ACC112 (cell line): ENCODE measurements at regions not wholly inside any gene's neighbourhood (a gene's known extent, or its start where the extent isn't known, plus 50 kb on each side); places are given as distances from the start of the nearest gene placed in this dataset.

Experiments used
- H2AFZ ChIP-seq: fragments of 200-600 bp; sonication (generic); one replicate; pipeline ENCODE4 v1.6.0; 2017; ENCODE audit warnings: antibody characterized with exemption, low read length; ENCODE audit not compliant: unreplicated experiment
- H3K27ac ChIP-seq: fragments of 200-600 bp; sonication (generic); 2 replicates; pipeline ENCODE4 v1.5.1; 2014; ENCODE audit warnings: low read depth, mild to moderate bottlenecking, antibody characterized with exemption, low read length, moderate library complexity
- H3K27me3 ChIP-seq: fragments of 200-600 bp; sonication (generic); 2 replicates; pipeline ENCODE4 v1.6.1; 2014; ENCODE audit warnings: mild to moderate bottlenecking, antibody characterized with exemption, low read length, moderate library complexity, mixed read lengths; ENCODE audit not compliant: insufficient read depth
- H3K36me3 ChIP-seq: fragments of 200-600 bp; sonication (generic); 2 replicates; pipeline ENCODE4 v1.6.1; 2016; ENCODE audit warnings: mild to moderate bottlenecking, antibody characterized with exemption, low read length, moderate library complexity, mixed read lengths; ENCODE audit not compliant: insufficient read depth
- H3K4me1 ChIP-seq: fragments of 200-600 bp; sonication (generic); one replicate; pipeline ENCODE4 v1.6.1; 2016; ENCODE audit warnings: low read length, mixed read lengths; ENCODE audit not compliant: insufficient read depth, unreplicated experiment, control insufficient read depth
- H3K4me3 ChIP-seq: fragments of 200-600 bp; sonication (generic); 2 replicates; pipeline ENCODE4 v1.5.1; 2014; ENCODE audit warnings: mild to moderate bottlenecking, low read depth, low read length
- H3K79me2 ChIP-seq: fragments of 200-600 bp; sonication (generic); one replicate; pipeline ENCODE4 v1.6.0; 2016; ENCODE audit warnings: low read length; ENCODE audit not compliant: control insufficient read depth, unreplicated experiment, insufficient read depth

DNA sequence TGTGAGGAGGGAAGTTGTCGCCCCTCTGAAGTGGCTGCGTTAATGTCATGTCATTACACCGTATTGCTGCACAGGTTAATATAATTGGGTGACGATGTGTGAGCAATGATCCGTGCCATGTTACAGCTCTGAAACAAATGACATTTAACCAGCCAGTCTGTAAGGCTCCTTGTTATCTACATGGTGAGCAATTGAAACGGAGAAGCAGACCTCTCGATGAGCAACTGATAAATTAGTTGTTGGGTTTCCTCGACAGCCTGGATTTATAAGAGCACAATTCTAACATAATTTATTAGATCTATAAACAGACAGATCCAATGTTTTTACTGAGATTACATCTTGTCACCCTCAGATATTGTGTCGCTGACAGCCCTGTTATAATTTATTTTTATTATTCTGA lies 49.9 kb upstream of the MAFB start:
- H2AFZ ChIP-seq, result no peak overlapping the region
- H3K79me2 ChIP-seq, result no peaks in the 10 kb centered on the region
- no peak overlapping the region for H3K4me3 ChIP-seq
- no peak overlapping the region for H3K27ac ChIP-seq
- no peaks in the 10 kb centered on the region for H3K4me1 ChIP-seq
- H3K27me3 ChIP-seq, result no peaks in the 10 kb centered on the region; the same call in 1 of the 2 replicates
- H3K36me3 ChIP-seq, result no peaks in the 10 kb centered on the region

GRCh38 chr20:40739841-40740240 lies 50.8 kb upstream of the MAFB start:
- Histone ChIP-seq H3K79me2 (no peaks in the 10 kb centered on the region), H2AFZ (no peak overlapping the region), H3K27me3 (no peaks in the 10 kb centered on the region; the same call in 1 of the 2 replicates), H3K36me3 (no peaks in the 10 kb centered on the region), H3K4me3 (no peak overlapping the region), H3K4me1 (no peaks in the 10 kb centered on the region), H3K27ac (no peak overlapping the region)

DNA sequence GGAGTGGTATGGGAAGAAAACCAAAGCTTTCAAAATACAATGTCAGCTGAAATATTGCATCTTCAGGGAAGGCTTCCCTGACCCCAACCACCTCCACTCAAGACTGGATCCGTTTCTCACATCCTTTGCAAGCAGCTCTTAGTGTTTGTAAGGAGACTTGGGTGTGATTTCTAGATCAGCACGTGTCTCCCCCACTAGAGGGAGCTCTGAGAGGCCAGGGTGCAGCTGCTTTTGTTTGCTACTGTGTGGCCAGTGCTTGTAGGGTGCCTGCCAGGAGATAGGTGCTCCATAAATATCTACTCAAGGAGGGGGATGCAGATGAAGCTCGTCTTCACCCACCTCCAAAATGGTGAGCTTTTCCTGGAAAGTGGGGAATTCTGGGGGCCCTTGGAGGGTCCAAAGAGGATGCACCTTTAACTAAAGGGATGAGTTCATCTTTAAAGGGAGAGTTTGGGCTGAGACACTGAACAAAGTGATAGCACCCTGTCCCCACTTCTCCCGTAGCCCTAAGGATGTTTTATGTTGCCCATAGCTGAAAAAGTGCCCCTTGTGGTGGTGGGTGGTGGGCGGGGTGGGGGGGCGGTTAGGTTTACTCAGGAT lies 52.6 kb upstream of the MAFB start:
- no peak overlapping the region for H3K4me3 ChIP-seq
- H3K79me2 ChIP-seq, result no peaks in the 10 kb centered on the region
- no peaks in the 10 kb centered on the region for H3K36me3 ChIP-seq
- H3K27me3 ChIP-seq, result peaks cover 4% of the 10 kb centered on the region; the same call in 1 of the 2 replicates
- H3K27ac ChIP-seq, result no peak overlapping the region
- no peak overlapping the region for H2AFZ ChIP-seq
- no peaks in the 10 kb centered on the region for H3K4me1 ChIP-seq

DNA sequence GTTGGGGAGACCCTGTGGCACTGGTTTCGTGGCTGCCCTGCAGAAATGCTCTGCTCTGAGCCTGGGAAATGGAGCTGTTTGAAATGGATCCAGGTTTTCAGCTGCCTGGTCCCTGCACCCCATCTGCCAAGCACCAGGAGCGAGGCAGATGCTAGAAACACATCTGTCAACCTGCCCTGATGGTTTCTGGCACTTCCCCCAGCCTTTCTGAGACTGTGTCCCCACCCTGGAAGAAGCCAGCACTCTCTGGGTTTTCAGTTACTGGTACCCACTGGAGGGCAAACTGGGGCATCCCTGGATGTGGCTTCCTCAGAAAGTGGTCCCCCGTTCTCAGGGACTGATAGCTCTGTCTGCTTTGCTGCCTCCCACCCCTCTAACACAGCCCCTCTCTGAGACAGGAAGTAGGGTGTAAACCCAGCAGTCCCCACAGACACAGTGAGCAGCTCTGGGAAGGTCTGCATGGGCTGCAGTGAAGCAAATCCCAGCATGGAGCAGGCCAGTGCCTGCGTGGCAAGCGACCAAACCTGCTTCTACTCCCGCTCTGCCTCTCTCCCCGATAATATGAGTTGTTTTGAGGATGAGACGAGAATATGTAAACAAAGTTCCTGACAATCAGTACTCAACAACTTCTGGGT lies 54.2 kb upstream of the MAFB start:
- H3K4me1 ChIP-seq, result no peaks in the 10 kb centered on the region
- H3K27me3 ChIP-seq, result peaks cover 4% of the 10 kb centered on the region; the same call in 1 of the 2 replicates
- H3K36me3 ChIP-seq, result no peaks in the 10 kb centered on the region
- no peak overlapping the region for H2AFZ ChIP-seq
- H3K4me3 ChIP-seq, result no peak overlapping the region
- no peaks in the 10 kb centered on the region for H3K79me2 ChIP-seq
- H3K27ac ChIP-seq, result no peak overlapping the region

GRCh38 chr20:40744072-40744817 lies 55.2 kb upstream of the MAFB start:
- H3K27ac ChIP-seq, result no peak overlapping the region
- H3K4me1 ChIP-seq, result no peaks in the 10 kb centered on the region
- no peak overlapping the region for H2AFZ ChIP-seq
- H3K4me3 ChIP-seq, result no peak overlapping the region
- H3K27me3 ChIP-seq, result peaks cover 4% of the 10 kb centered on the region; the same call in 1 of the 2 replicates
- H3K36me3 ChIP-seq, result no peaks in the 10 kb centered on the region
- H3K79me2 ChIP-seq, result no peaks in the 10 kb centered on the region

DNA sequence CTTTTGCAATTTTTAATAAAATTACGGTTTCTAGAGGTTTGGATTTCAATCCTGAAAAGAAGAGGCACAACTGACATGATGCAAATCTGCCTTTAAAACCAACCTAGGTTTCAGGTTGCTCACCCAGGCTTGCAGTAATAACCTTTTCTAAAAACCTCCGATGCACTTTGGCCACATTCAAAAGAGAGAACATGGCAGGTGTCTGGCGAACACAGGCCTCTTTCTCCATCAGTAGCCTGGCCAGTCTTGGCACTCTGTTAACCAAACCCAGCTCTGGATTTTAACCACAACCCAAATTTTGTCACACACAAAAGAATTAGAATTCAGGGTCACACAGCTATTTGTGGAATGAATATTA lies 55.8 kb upstream of the MAFB start:
- H3K4me3 ChIP-seq, result no peak overlapping the region
- H3K4me1 ChIP-seq, result no peaks in the 10 kb centered on the region
- no peaks in the 10 kb centered on the region for H3K36me3 ChIP-seq
- H2AFZ ChIP-seq, result no peak overlapping the region
- peaks cover 4% of the 10 kb centered on the region; the same call in 1 of the 2 replicates for H3K27me3 ChIP-seq
- no peaks in the 10 kb centered on the region for H3K79me2 ChIP-seq
- no peak overlapping the region for H3K27ac ChIP-seq

DNA sequence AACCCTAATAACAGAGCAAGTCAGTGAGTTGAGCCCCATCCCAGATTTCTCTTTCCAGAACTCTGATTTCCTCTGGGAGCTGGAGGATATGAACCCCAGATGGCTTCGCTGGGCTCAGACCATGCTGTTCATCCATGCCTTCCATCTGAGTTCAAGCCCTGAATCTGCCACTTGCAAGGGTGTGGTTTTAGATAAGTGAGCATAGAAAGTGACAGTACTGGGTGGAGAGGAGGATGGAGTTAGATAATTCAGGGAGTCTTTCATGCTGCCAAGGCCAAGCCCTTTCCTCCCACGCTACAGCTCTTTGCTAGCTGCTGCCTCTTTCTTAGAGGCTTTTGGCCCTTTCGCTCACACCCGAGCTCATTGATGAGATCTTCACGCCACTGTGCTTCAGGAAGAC lies 57.2 kb upstream of the MAFB start:
- no peak overlapping the region for H2AFZ ChIP-seq
- no peak overlapping the region for H3K4me3 ChIP-seq
- no peaks in the 10 kb centered on the region for H3K79me2 ChIP-seq
- H3K27me3 ChIP-seq, result peaks cover 4% of the 10 kb centered on the region; the same call in 1 of the 2 replicates
- H3K27ac ChIP-seq, result no peak overlapping the region
- H3K36me3 ChIP-seq, result no peaks in the 10 kb centered on the region
- H3K4me1 ChIP-seq, result peaks cover 5% of the 10 kb centered on the region

DNA sequence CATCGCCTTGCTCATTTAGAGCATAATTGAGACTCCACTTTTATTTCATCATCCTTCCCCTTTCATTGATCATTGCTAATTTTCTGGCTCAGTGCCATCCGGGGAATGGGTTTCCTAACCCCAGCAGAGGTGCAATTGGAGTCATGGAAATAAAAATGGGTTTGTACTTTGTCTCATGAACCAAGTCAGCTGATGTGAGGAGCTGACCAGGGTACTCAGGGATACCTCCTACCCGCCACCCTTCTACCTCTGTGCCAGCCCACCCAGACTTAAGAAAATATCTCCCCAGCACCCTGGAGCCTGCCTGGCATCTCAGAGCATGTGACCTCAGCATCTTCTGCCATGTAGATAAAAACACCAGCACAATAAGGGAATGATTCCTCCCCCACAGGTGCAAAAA lies 59.1 kb upstream of the MAFB start:
- H3K27ac ChIP-seq, result no peak overlapping the region
- no peaks in the 10 kb centered on the region for H3K36me3 ChIP-seq
- peaks cover 5% of the 10 kb centered on the region for H3K4me1 ChIP-seq
- H3K27me3 ChIP-seq, result peaks cover 4% of the 10 kb centered on the region; the same call in 1 of the 2 replicates
- H2AFZ ChIP-seq, result no peak overlapping the region
- no peak overlapping the region for H3K4me3 ChIP-seq
- H3K79me2 ChIP-seq, result no peaks in the 10 kb centered on the region

DNA sequence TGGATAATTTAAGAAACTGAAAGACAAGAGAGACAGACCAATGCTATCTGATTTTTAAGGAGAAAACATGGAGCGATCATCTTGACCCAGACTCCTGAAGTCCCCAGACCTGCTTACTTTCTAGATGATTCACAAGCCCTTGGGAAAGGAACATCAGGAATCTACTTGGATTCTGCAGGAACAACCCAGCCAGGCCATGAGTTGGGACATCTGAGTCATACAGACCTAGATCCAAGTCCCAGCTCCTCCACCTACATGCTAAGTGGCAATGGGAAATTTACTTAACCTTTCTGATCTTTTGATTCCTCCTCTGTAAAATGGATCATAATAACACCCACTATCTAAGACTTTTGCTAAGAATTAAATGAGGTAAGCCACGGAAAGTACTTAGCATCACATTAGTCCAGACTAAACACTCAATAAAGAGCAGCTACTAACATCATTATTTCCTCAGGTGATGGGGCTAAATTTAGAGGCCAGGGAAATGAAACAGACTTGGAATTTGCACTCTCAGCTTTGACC lies 61.0 kb upstream of the MAFB start:
- Histone ChIP-seq H3K36me3 (no peaks in the 10 kb centered on the region), H3K79me2 (no peaks in the 10 kb centered on the region), H3K4me3 (no peak overlapping the region), H3K27ac (no peak overlapping the region), H3K4me1 (peaks cover 9% of the 10 kb centered on the region), H2AFZ (no peak overlapping the region), H3K27me3 (peaks cover 4% of the 10 kb centered on the region; the same call in 1 of the 2 replicates)

DNA sequence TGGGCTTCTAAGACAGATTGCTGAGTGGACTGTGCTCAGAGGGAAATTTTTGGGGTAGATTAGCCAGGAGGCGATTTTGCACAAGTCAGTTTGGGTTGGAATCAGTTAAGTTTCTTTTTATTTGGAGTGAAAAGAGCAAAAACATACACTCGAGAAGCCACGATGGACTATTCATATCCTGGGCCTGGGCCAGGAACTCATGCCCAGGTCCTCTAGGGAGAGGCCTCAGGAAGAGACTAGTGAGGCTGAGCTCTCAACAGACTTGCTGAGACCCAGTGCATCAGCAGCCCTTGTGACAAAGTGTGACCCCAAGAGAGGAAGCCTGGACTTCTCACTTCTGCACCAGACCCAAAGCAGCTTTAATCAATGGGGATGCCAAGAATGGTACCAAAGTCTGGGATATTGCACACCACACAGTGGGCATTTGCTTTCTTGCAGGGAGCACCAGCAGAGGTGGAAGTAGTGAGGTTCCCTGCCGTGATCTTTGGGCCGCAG lies 61.6 kb upstream of the MAFB start:
- Histone ChIP-seq H3K36me3 (no peaks in the 10 kb centered on the region), H3K27me3 (0 out of 2 replicates have a peak, but pooled peaks cover 4% of the 10 kb centered on the region), H3K4me3 (no peak overlapping the region), H2AFZ (no peak overlapping the region), H3K79me2 (no peaks in the 10 kb centered on the region), H3K4me1 (peaks cover 9% of the 10 kb centered on the region), H3K27ac (no peak overlapping the region)
